SHP77 treated with DMSO at 0.1 percent for 48 hours (cell line): ENCODE measurements at regions not wholly inside any gene's neighbourhood (a gene's known extent, or its start where the extent isn't known, plus 50 kb on each side); places are given as distances from the start of the nearest gene placed in this dataset.

Source experiments
- DNase-seq: peaks from one replicate; lab custom pipeline; 2025; lab: John Stamatoyannopoulos, UW

- peak; percentile 32 for DNase-seq
Measured at GRCh38 chr5:101932599-101932998, 363.5 kb downstream of the SLCO4C1 start.

DNA sequence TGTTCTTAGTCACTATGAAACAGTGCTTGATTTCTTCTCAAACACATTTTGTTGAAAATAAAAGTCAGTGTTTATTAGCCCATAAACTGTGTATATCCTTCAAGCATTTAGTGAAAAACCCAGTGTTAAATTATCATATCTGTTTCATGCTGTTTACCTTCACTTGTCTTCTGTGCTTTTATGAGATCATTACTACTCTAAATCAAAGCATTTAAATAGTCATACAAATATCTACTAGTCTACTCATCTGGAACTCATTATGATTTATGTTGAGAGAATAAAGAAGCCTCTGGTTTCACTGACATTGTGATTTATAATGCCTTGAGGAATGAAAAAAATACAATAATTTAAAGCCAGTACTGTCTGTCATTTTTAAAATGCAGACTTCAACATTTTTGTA is 366.5 kb downstream of the SLCO4C1 start:
- peak; percentile 61 for DNase-seq

DNA sequence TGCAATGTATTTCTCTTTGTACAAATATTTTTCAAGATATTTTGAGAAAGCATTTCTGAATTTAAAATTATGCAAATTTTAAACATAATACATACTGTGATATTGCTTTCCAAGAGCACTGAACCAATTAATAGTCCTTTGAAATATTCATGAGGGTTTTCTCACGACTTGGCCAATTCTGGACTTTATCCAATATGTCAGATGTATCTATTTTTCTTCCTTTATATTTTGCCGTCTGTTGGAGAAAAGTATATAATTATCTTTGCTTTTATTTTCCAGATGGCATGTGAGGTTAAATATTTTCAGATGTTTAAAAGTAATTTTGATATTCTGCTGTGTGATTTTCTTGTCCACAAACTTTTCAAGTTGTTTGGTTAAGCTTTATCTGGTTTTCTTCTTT is 378.9 kb downstream of the SLCO4C1 start:
- DNase-seq: no peak

DNA sequence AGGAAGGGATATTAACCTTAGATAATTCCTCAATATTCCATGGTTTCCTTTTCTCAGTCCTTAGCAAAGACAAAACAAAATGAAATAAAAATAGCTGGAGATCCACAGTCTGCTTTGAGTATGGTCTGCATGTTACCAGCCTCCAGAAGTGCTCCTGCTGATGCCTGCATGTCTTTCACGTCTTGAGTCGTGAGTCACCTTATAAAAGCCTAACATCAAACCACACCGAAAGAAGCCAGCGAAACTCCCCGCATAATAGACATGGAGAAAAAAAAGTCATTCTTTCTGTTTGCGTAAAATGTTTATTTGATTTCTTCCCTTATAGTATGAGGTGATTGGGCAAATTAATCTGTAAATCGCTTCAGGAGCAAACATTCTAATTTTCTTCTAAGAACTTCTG is 380.5 kb downstream of the SLCO4C1 start:
- peak; percentile 5 for DNase-seq

- DNase-seq: no peak
Measured at GRCh38 chr5:101904736-101905135, 391.3 kb downstream of the SLCO4C1 start.

DNA sequence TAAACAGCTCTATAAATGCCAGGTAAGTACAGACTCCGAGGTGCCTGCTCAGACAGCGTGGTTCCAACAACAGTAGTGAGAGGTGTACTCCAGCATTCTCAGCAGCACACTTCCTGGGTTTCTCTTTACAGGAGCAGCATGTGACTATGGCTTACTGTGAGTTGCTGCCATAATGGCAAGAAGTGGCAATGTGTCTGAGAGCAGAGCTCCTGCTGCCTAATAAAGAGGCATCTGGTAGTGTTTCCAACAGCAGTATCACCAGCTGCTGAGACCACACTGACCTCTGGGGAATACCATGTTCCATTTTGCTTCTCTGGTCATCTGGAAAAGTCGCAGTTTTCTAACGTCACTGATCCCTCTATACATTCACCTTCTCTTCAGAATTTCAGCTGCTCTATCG is 398.2 kb downstream of the SLCO4C1 start:
- DNase-seq: peak; percentile 67

GRCh38 chr5:101894985-101895384 is 401.1 kb downstream of the SLCO4C1 start:
- DNase-seq: no peak

DNA sequence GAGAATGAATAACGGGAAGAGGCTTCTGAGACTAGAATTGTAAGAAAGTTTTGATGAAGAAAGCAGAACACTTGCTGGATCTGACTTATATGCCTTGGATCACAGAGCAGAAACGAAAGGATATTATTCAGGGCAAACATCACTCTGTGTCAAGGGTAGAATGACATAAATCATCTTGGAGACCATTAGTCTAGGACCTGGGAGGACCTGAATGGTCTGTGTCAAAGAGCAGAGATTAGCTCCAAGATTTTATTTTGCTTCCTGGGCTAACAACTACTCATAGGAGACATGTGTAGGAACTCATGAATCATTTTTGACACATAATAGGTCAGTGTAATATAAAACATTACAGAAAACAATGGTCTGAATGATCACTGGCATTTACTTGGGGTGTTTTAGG is 417.9 kb downstream of the SLCO4C1 start:
- no peak for DNase-seq

DNA sequence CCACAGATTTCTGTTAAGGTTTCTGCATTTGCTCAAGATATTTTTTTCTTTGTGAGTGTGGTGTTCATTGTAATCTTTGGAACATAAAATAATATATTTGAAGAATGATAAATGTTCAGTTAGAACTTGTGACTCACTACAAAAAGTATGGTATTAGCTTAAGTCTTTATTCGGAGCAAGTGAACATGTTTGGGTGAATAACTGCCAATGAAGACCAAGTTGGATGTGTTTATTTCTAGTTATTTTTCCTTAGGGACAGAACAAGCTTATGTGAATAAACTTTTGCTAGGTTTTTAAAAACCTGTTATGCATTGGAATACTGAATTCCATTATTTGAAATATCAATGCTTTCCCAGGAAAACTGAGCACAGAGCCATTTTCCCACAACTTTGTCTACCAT is 418.6 kb downstream of the SLCO4C1 start:
- no peak for DNase-seq

GRCh38 chr5:101866473-101866872 is 429.6 kb downstream of the SLCO4C1 start:
- no peak for DNase-seq

DNA sequence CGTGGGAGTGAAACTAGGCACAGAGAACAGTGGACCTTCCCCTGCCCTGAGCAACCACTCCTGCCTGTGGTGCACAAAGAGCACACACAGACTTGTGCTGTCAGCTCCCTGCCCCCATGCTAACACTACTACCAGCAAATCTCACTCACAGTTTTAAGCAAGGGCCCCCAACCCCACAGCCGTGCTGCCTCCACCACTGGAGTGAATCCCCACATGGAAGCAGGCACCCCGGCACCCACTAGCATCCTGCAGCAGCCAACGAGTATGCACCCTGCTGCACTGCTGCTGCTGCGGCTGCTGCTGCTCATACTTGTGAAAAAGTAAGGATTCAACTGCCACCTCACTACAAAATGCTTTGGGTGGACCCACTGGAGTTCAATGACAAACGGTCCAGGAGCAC is 435.5 kb downstream of the SLCO4C1 start:
- DNase-seq: no peak

DNA sequence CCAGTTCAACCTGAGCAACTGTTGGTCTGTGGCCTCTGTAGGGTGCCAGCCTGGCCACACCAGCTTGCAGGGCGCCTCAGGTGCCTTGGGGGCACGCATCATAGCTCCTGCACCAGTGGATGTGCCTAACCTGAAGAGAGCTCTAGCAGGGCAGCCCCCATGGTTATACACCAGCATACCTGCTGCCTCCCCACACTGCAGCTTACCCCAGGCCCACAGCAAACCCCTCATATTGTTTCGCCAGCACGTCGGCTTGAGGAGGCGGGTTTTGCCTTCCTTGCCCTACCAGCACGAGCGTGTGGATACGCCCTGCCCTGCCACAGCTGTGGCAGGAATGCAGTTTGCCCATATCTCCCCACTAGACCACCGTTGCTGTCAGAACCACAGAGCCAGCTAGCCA is 435.9 kb downstream of the SLCO4C1 start:
- DNase-seq: no peak

DNA sequence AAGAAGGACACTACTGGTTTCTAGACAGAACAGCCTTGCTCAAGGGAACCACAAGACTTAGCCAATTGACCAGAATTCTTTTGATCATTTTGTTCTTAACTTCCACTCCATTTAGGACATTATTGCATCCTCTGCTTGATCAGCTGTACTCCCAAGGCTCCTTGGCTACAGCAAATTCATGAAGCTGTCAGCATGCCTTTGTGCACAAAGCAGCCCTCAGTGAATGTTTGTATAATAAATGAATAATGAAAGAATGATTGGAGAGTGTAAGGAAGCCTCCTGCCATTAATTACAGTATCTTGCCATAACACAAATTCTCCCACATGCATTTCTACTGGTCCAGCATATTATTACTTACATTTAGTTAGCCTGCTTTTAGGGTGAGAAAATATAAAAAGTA is 449.6 kb downstream of the SLCO4C1 start:
- no peak for DNase-seq

- DNase-seq: no peak
Measured at GRCh38 chr5:101843055-101843454, 453.0 kb downstream of the SLCO4C1 start.

DNA sequence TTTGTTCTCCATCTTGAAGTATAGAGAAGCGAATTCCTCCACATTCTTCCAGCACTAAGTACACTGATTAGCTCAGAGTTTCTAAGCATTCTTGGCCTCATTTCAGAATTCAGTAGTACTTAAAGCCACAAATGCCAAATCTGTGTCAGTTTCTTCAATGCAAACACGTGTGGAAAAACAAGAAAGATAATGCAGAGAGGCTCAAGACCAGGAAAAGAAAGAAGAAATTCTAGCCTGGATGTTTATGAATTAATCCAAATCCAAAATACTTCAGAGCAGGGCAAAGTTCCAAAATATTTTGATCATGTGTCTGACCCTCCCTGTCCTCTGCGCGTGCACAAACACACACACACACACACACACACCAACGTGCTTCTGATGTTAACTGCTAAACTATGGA is 457.6 kb downstream of the SLCO4C1 start:
- DNase-seq: no peak

GRCh38 chr5:101829255-101829654 is 466.8 kb downstream of the SLCO4C1 start:
- DNase-seq: no peak

DNA sequence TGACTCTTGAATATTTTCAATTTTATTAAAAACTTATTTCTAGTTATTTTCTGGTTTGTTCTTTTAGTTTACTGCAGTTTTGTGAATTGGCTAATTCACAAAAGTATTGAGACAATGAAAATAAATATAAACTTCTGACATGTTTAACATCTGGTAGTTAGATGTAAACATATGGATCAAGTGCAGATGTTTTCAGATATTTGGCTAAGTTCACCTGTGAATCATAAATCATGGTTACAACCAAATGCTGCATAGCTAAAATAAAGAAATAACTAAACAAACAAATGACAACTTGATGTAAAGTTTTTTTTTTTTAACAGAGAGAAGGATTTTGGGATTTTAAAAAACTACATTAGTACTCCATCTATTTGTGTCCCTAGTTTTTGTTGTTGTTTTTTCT is 484.6 kb downstream of the SLCO4C1 start:
- DNase-seq: no peak

DNA sequence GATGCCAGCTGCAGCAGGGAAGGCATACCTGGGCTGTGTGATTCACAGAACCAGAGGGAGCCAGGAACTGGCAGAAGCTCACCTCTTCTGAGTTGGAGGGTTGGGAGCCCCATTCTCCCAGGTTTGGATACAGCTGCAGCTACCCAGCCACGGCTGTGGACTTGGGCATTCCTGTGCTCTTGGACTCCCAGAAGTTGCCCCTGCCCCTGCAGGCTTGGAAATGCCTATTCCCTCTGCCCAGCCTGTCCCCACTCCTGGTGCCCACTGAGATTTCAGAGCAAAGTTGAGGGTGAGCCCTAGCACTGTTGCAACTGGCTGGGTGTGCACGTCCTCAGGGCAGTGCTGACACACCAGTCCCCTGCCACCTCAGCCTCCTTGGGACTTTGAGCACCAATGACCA is 489.7 kb downstream of the SLCO4C1 start:
- no peak for DNase-seq

DNA sequence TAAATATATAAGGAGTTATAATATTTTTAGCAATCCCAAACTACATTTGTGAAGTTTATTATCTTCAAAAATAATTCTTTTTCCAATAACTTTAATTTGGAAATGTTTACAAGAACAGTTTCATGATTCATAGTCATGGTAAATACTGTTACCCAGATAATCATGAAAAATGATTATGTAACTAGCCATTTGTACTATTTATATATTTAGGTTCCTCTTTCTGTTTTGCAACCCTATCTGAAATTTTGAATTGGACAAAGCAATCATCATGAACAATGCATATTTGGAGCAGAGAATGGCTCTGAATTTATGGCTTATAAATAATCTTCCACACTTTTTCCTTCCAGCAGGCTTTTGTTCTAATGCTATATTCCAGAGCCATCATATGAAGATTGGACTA is 499.7 kb downstream of the SLCO4C1 start:
- no peak for DNase-seq

GRCh38 chr5:101788797-101789196 is 507.3 kb downstream of the SLCO4C1 start:
- no peak for DNase-seq

DNA sequence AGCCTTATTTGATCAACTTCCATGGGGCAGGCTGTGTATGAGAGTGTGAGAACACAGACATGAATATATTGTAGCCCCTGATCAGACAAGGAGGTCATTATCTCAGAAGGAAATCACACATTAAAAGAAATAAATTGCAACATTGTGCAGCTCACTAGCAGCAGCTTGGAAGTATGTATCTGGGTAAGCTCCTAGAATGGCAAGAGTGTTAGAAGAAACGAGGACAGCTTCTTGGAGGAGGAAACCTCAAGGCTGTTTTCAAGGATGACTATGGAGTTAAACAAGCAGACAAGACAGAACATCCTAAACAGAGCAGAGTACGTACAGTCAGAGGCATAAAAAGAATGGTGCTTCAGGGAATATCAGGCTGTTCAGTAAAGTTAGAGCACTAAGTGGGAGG is 511.0 kb downstream of the SLCO4C1 start:
- DNase-seq: no peak

- no peak for DNase-seq
Measured at GRCh38 chr5:101783241-101784013, 512.7 kb downstream of the SLCO4C1 start.

DNA sequence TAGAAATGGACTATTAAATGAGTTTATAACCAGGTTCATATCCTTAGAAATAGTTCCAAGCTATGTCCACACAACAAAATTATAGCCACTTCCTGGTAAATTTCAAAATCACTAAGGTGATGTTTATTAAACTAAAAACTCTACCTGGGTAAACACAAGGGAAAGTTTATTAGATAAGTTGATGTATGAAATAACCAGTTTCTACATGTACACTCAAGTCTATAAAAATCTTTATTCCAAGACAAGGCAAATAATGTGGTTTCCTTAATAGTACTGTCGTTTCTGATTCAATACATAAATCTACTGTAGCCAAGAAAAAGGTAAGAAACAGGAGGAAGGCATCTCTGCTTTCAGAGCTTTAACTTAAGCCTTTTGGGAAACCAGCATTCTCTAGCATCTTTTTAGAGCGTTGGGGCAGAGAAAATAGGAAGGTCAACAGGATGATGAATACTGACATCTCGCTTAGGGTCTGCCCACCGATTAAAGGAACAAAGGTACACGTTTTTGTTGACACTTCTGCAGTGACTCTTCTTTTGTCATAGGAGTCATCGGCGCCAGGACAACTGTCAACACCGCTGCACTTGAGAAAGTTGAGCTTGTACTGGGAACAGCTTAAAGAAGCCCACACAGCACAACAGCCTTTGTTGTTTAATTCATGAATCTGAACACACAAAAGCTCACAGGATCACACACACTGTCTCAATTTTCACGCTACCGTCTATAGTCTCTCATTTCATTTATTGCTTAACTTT is 513.6 kb downstream of the SLCO4C1 start:
- DNase-seq: no peak

DNA sequence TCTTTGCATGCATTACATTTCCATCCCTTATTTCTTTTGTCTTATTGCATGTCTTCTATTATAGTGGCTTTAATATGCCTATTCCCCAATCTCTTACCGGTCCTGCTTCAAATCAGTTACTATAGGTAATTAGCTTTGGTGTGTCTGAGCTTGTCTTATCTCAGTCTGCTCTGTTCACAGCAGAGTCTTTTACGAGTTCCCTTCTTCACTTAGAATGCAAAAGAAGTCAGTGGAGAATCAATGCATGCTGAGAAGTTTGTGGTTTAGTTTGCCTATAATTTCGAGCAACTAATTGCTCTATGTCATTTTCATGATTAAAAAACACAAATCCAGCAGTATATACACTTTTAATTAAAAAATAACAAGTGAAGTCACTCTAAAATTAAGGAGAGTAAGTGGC is 545.0 kb downstream of the SLCO4C1 start:
- DNase-seq: no peak
